Kasumi-1 (cell line): ENCODE measurements at regions not wholly inside any gene's neighbourhood (a gene's known extent, or its start where the extent isn't known, plus 50 kb on each side); places are given as distances from the start of the nearest gene placed in this dataset.

ENCODE experiments used
- DNase-seq, 2 experiments: peaks; one replicate each; lab custom pipeline; 2025; lab: John Stamatoyannopoulos, UW

DNA sequence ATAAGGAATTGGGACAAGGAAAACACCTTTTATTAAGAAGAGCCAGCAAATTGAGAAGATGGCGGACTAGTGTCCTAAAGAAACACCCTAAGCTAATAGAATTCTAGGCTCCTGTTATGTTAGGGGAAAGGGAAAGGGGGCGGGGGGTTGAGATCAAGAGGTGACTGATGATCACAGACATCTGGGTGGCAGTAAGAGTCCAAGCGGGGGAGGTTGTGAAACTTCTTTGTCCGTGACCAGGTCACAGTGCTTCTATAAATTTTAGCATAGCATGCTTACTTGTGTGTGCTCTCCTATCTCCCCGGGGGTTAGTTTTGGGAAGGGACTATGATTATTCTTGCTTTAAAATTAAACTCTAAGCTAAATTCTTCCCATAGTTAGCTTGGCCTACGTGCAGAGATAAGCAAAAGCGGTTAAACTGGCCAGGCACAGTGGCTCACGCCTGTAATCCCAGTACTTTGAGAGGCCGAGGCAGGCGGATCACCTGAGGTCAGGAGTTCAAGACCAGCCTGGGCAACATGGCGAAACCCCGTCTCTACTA, 262.1 kb downstream of the SKIDA1 start:
- no peak for DNase-seq

GRCh38 chr10:21261842-21262294, 263.6 kb downstream of the SKIDA1 start:
- DNase-seq: no peak

DNA sequence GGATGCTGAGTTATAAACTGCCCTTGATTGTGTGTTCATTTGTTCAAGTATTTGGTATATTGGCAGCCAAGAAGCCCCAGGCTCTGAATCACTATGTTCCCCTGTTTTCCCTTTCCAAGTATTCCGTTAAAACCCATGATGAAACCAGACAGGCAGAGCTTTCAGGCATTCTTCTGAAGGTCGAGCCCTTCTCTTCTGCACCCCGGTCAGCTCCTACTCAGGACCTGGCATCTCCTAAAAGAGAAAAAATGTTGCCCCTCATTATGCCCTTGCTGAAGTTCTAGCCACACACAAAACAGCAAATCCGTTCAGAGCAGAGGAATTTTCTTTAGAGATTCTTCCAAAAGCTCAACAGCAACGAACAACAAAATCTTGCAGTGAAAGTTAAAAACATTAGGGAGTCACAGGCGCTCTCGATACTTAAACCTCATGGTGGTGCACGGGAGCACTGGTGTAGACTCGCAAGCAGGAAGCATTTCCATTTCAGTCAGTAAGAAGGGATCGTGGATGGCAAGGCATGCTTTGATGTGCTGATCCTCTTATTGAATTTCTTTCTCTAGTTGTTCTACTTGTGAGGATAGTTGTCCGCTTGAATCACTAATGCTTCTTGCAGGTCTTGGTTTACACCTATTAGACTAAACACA, 264.9 kb downstream of the SKIDA1 start:
- DNase-seq: no peak

DNA sequence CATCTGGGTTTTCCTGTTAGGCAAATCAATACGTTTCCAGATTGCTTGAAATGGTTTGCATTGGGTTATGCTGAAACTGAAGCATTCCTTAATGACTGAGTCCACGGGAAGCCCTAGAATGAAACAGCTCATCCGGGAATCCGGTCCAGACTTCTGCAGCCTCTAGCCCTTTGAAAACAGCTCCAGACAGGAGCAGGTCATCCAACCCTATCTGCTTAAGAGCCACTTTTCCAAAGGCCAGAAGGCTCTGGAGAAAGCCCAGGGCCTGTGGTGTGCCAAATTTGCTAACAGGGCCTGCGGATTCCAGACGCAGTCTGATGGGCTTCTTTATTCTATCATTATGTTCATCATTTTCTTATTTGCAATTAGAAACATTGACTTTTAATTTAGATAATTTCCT, 265.4 kb downstream of the SKIDA1 start:
- no peak for DNase-seq

DNA sequence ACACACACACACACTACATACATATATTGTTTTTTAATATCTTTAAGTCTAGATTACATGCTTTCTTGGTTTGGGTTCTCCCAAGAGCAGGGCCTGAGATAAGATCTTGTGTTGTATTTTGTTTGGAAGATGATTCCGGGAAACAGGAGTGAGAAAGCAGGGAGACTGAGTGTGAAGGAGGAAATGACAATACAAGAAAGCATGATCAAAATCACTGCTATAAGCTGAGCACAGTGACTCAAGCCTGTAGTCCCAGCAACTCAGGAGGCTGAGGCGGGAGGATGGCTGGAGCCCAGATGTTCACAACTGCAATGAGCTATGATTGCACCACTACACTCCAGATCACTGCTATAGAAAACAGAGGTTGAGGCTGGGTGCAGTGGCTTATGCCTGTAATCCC, 267.6 kb downstream of the SKIDA1 start:
- DNase-seq: no peak

DNA sequence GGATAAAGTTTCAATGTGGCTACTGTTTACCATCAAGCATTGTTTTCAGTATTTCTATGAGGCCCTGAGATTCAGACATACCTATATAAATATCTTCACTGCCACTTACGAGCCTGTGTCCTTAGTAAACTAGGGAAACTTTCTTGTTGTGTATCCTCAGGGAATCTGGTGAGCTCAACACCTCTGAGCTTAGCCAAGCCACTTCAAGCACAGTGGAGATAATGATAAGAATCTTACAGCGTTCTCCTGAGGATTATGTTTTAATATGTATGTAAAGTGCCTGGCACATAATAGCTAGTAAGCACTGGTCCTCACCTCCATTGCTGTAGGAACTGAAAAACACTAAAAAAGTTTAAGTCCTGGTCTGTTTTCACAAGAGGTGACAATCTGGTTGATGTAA, 268.3 kb downstream of the SKIDA1 start:
- DNase-seq: no peak

GRCh38 chr10:21249435-21249834, 276.0 kb downstream of the SKIDA1 start:
- no peak for DNase-seq

DNA sequence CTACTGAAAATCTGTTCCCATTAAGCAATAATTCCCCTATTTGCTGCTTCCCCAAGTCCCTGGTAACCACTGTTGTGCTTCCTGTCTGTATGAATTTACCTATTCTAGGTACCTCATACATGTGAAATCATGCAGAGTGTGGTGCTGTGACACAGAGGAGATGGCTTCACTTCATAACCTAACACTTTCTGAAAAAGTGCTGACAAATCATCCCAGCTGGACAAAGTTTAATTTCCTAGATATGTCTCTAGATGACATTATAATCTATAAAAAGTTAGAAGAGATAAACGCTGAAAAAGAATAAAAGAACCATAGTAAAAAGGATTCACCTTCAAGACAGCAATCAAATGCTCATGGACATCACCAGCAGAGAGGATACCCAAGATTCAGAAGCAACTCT, 277.9 kb downstream of the SKIDA1 start:
- DNase-seq: no peak

GRCh38 chr10:21246178-21246577, 279.3 kb downstream of the SKIDA1 start:
- DNase-seq: no peak

DNA sequence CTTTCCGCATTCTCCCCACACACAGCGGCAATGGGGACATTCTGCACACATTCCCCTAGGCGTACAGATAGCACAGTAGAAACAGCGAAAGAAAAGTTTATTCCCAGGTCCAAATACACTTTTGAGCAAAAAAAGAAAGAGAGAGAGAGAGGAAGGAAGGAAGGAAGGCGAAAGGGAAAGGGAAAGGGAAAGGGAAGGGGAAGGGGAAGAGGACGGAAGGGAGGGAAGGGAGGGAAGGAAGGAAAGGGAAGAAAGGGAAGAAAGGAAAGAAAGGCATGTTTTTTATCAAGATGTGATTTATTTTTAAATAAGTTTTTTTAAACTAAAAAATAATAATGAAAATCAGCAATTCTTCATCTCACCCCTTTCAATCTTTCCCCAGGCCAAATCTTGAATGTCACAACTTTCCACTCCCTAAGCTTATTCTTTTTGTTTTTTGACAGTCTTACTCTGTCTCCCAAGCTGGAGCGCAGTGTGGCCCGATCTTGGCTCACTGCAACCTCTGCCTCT, 281.7 kb downstream of the SKIDA1 start:
- DNase-seq: no peak

- no peak for DNase-seq
These were observed 282.6 kb downstream of the SKIDA1 start for GRCh38 chr10:21242915-21243314.

GRCh38 chr10:21238717-21239116, 286.8 kb downstream of the SKIDA1 start:
- DNase-seq: no peak

GRCh38 chr10:21238044-21238443, 287.4 kb downstream of the SKIDA1 start:
- DNase-seq: no peak

GRCh38 chr10:21234761-21235160, 290.7 kb downstream of the SKIDA1 start:
- DNase-seq: no peak

GRCh38 chr10:21230219-21230618, 295.3 kb downstream of the SKIDA1 start:
- DNase-seq: no peak

DNA sequence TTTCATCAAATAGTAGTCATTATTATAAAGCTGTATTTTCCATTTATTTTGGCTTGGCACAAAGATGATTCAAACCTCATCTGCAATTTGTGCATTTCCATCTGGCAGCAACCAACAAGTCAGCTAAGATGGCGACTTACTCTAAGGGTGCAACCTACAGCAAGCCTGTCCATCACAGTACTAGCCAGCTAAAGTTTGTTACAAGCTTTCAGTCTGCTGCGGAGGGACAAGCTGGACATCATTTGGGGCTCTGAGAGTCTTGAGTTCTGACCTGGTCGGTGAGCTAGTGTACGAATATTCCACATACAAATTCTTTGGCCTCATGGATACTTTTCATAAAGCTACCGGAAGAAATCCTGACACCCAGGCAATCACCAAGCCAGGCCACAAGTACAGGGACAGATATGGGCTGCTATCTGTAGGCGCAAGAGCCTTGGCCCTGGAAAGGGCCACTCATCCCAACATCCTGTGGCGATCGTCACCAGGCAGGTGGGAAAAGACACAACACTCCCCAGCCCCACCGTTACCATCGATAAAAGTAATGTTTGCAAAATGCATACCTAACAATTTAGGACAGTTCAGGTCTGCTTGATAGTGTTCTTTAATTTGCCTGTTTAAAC, 307.6 kb downstream of the SKIDA1 start:
- no peak for DNase-seq

DNA sequence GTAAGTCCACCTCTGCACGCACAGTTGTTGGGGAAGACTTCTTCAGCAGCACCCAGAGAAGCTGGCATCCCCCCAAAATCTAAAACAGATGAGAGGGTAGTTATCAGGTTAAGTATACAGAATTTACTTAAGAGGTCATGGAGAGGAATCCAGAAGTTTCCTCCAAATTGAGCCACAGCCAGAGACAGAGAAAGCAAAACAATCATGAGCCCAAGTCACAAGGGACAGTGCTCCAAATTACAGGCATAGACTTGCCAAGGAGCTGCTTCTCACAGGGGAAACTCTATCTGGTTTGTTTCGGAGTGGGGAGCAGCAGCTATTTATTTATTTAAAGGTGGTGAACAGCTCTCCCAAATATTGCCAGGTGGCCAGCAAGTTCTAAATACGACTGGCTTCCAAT, 308.4 kb downstream of the SKIDA1 start:
- no peak for DNase-seq

- DNase-seq: no peak
These were observed 311.2 kb downstream of the SKIDA1 start for GRCh38 chr10:21214329-21214728.

DNA sequence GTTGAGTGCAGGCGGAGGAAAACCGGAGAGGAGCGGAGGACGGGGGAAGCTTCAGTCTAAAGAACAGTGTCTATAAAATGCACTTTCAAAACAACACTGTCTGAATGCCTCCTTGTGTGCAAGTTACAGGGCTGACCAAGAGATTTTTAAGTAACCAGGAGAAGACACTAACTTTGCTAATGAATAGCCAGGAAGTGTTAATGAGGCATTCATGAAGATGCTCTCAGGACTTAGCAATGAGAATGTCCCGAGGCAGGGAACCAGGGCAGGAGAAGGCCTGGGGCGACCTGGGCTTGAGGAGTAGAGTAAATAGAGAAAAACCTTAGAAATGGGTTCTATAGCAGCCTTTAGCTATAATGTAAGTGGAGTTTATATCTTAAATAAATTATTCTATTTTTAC, 312.1 kb downstream of the SKIDA1 start:
- no peak for DNase-seq

- no peak for DNase-seq
These were observed 312.6 kb downstream of the SKIDA1 start for GRCh38 chr10:21212912-21213311.

DNA sequence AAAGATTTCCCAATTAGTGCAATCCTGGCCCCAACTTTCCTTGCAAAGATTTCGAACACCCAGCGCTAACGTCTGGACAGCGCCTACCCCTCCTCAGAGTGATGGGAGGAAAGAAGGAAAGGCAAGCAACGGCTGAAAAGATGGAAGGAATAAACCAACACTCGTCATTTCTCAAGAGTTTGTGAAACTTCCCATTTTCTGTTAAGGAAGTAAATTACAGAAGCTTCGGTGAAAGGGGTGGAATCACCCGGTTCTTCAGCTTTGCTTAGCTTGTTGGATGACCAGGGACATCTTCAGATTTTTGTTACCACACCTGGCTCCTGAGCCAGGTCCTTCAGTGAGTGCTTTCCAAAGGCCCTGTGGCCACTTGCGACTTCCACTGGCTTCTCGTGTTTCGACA, 313.1 kb downstream of the SKIDA1 start:
- DNase-seq: peak; percentile 74 to 81

DNA sequence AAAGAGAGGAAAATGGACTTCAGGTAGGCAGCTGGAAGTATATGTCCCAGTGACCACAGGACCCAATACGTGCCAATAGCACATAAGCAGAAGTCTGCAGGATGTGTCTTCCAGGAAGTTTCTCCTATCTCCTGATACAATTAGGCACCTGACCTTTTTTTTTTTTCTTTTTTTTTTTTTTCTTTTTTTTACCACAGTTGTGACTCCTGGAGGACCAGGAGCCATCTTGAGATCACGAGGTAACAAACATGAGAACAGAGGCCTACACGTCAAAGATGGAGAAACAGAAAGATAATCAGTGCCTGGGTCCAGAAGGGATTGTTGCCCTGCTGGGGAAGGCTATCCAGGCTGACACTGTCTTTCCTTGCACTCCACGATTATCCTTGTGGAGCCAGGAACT, 312.4 kb upstream of the NEBL start:
- DNase-seq: no peak

DNA sequence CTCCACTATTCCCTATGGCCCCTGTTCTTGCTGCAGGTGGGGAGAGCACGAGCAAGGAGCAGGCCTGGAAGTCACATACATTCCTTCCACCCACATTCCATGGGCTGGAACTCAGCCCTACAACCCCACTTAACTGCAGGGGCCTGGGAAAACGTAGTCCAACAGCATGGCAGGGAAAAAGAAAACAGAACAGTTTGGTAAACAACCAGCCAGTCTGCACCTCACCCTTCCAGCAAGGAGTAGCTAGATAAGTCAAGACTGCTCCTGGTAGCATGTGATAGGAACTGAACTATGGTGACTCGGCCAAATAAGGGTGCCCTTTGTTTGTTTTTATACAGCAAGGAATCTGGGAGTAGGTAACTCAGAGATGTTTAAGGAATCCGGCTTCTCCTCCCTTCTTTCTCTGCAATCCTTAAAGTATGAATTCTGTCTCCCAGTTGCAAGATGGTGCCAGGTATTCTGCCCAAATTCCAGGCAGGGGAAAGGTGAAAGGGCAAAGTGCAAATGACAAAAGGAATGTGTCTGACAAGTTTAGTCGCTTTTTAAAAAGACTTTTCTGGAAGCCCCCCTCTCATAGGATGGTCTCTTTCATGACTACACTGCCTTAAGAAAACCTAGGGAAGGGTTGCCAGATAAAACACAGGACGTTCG, 311.7 kb upstream of the NEBL start:
- no peak for DNase-seq
